ENCODE measurements at regions not wholly inside any gene's neighbourhood (a gene's known extent, or its start where the extent isn't known, plus 50 kb on each side); places are given as distances from the start of the nearest gene placed in this dataset.

DNA sequence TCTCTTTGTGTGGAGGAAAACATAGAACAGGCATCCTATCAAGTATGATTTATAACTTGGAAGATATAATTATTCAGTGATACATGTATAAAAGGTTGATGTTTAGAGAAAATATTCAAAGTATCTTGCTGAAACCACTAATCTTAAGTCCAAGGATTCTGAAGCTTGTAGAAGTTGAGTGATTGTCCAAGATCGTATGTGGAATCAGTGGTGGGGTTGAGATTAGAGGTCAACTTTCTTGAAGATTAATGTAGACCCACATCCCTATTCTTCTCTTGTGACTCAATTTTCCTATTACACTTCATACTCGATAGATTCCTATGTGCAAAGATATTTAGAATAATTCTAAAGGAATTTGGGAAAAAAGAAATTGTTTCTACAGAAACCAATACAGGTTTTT lies 1565.9 kb upstream of the ACVR2A start:
- TF ChIP-seq, protein P1, sequence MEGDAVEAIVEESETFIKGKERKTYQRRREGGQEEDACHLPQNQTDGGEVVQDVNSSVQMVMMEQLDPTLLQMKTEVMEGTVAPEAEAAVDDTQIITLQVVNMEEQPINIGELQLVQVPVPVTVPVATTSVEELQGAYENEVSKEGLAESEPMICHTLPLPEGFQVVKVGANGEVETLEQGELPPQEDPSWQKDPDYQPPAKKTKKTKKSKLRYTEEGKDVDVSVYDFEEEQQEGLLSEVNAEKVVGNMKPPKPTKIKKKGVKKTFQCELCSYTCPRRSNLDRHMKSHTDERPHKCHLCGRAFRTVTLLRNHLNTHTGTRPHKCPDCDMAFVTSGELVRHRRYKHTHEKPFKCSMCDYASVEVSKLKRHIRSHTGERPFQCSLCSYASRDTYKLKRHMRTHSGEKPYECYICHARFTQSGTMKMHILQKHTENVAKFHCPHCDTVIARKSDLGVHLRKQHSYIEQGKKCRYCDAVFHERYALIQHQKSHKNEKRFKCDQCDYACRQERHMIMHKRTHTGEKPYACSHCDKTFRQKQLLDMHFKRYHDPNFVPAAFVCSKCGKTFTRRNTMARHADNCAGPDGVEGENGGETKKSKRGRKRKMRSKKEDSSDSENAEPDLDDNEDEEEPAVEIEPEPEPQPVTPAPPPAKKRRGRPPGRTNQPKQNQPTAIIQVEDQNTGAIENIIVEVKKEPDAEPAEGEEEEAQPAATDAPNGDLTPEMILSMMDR (IDR thresholded peaks at IDR 0.05), result no peak
- TF ChIP-seq POLR2A (IDR thresholded peaks at IDR 0.05), result no peak

Measured in testis (tissue), 2 donors.